BLaER1 (cell line): ENCODE measurements at regions not wholly inside any gene's neighbourhood (a gene's known extent, or its start where the extent isn't known, plus 50 kb on each side); places are given as distances from the start of the nearest gene placed in this dataset.

Experiments
- H3K27ac ChIP-seq: shearing (Covaris generic); formaldehyde crosslinking; 2 replicates; pipeline ENCODE4 v1.8.1; 2022
- H3K27me3 ChIP-seq: shearing (Covaris generic); formaldehyde crosslinking; 2 replicates; pipeline ENCODE4 v1.8.1; 2022
- H3K36me3 ChIP-seq: shearing (Covaris generic); formaldehyde crosslinking; 2 replicates; pipeline ENCODE4 v1.8.1; 2022
- H3K4me1 ChIP-seq: shearing (Covaris generic); formaldehyde crosslinking; 2 replicates; pipeline ENCODE4 v1.8.1; 2022
- H3K4me2 ChIP-seq: shearing (Covaris generic); formaldehyde crosslinking; 2 replicates; pipeline ENCODE4 v1.8.1; 2022
- H3K4me3 ChIP-seq: shearing (Covaris generic); formaldehyde crosslinking; 2 replicates; pipeline ENCODE4 v1.8.1; 2022
- H3K9ac ChIP-seq: shearing (Covaris generic); formaldehyde crosslinking; 2 replicates; pipeline ENCODE4 v1.8.1; 2022
- H3K9me3 ChIP-seq: shearing (Covaris generic); formaldehyde crosslinking; 2 replicates; pipeline ENCODE4 v1.8.1; 2022
- H4K20me1 ChIP-seq: shearing (Covaris generic); formaldehyde crosslinking; 2 replicates; pipeline ENCODE4 v1.8.1; 2022
- Cebpa-rat ChIP-seq: shearing (Covaris generic); IDR thresholded peaks from 2 replicates; pipeline ENCODE4 v1.8.1; 2022

DNA sequence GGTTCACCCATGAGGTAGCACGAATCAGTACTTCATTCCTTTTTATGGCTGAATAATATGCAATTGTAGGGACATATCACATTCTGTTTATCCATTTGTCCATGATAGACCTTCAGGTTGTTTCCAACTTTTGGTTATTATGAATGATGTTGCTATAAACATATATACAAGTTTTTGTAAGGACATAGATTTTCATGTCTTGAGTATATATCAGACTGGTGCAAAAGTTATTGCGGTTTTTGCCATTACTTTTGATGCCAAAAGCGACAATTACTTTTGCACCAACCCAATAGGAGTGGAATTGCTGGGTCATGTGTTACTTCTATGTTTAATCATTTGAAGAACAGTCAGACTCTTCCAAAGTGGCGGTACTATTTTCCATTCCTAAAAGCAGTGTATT lies 361.5 kb downstream of the RPS24 start:
- TF ChIP-seq Cebpa-rat: no peak
- Histone ChIP-seq H3K9ac (no peak overlapping the region), H3K27me3 (no peaks in the 10 kb centered on the region), H3K9me3 (no peaks in the 10 kb centered on the region), H3K36me3 (no peaks in the 10 kb centered on the region), H3K4me2 (no peak overlapping the region), H4K20me1 (no peaks in the 10 kb centered on the region), H3K4me3 (no peak overlapping the region), H3K4me1 (no peaks in the 10 kb centered on the region), H3K27ac (no peak overlapping the region)

DNA sequence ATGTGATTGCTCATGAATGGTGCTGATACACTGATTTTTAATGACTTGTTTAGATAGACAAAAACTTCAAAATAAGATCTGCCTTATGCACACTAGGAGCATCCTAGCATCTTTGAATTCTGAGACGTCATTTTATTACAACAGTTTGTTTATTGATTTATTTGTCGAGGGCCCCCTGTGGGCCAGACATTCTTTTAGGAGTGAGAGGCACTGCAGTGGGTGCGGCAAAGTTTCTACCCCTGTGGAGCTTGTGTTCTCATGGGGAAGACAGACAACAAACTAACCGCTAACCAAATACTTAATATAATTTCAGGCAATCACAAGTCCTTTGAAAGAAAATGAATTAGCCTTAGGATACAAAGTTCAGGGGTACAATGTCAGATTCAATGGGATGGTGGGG lies 363.1 kb downstream of the RPS24 start:
- Histone ChIP-seq H3K4me2 (no peak overlapping the region), H3K27me3 (no peaks in the 10 kb centered on the region), H3K9ac (no peak overlapping the region), H4K20me1 (no peaks in the 10 kb centered on the region), H3K36me3 (no peaks in the 10 kb centered on the region), H3K4me3 (no peak overlapping the region), H3K27ac (no peak overlapping the region), H3K4me1 (no peaks in the 10 kb centered on the region), H3K9me3 (no peaks in the 10 kb centered on the region)
- TF ChIP-seq Cebpa-rat: no peak

DNA sequence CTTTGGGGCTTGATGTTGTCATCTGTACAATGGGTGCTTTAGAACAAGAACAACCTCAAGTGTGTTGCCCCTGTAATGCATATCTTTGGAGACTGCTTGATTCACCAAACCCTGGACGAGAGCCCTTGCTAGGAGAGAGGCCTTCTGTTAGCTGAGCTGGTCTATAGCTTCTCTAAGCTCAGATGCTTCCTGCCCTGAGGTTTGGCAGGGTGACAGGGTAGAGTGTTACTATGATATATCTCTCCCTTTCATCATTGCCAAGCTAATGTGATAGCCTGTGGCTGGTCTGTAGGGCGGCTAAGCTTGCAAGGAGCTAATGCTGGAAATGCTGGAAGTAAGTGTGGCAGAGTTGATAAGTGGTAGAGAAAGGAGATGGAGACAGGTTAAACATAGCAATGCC lies 364.1 kb downstream of the RPS24 start:
- Histone ChIP-seq H3K27me3 (no peaks in the 10 kb centered on the region), H3K4me2 (no peak overlapping the region)

DNA sequence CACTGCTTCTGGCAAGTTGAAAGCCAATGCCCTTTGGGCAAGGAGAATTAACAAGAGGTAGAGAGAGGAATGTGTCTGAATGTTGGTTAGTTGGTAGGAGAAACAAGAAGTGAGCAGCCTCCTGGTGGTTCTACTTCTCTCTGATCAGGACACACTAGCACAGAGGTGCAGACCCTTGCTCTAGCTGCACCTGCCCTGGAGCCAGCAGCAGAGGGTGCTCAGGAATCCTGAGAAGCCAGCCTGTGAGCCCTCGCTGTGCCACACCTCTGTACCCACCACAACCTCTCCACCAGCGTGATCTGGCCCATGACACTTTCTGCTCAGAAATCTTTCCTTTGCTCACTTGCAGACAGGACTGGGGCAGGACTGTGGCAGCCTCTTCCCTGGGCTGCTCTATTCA lies 364.7 kb downstream of the RPS24 start:
- Histone ChIP-seq H3K9ac (no peak overlapping the region), H3K4me1 (no peaks in the 10 kb centered on the region), H3K4me2 (no peak overlapping the region), H3K9me3 (no peaks in the 10 kb centered on the region), H3K27me3 (no peaks in the 10 kb centered on the region), H4K20me1 (no peaks in the 10 kb centered on the region), H3K4me3 (no peak overlapping the region), H3K27ac (no peak overlapping the region), H3K36me3 (no peaks in the 10 kb centered on the region)
- no peak for TF ChIP-seq Cebpa-rat

More for the DNA sequence above, 364.1 kb downstream of the RPS24 start:
- no peak overlapping the region for H3K27ac ChIP-seq
- H3K36me3 ChIP-seq: no peaks in the 10 kb centered on the region
- no peaks in the 10 kb centered on the region for H3K9me3 ChIP-seq
- H3K4me3 ChIP-seq: no peak overlapping the region
- H3K9ac ChIP-seq: no peak overlapping the region
- no peak for TF ChIP-seq Cebpa-rat
- H3K4me1 ChIP-seq: no peaks in the 10 kb centered on the region
- no peaks in the 10 kb centered on the region for H4K20me1 ChIP-seq

DNA sequence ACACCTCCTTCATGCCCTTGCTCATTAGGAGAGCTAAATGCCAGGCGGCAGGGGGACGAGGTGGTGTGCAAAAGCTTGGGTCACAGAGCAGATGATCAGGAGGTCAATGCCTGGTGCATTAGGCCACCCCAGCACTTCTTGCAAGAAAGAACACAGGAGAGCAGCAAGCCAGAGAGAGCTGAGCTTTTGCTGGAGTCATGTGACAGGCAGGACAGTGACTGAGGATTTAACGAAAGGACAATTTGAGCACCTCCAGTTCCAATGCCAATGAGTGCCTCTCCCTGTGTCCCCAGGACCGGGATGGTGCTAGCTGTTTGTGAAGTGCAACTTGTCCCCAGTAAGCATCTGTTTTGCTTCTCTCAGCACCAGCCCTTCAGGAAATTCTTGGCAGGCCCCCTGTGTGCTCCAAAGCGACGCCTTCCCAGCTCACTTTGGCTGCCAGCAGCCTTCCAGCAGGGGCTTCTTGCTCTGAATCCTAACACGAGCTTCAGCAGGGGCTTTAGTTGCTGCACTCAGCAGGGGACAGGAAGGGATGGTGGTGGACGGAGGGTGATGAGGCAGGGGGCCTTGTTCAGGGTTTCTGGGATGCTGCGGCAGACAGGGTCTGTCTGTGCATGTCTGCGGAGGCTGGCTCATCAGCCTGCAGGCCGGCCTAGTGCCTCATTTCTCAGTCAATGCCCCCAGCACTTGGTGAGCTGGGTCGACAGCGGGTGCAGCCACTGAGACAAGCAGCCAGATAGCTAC lies 368.1 kb downstream of the RPS24 start:
- Histone ChIP-seq H3K4me3 (no peak overlapping the region), H3K27me3 (no peaks in the 10 kb centered on the region), H3K9me3 (no peaks in the 10 kb centered on the region), H3K4me2 (no peak overlapping the region), H3K36me3 (no peaks in the 10 kb centered on the region), H4K20me1 (no peaks in the 10 kb centered on the region), H3K9ac (no peak overlapping the region), H3K27ac (no peak overlapping the region), H3K4me1 (no peaks in the 10 kb centered on the region)
- TF ChIP-seq Cebpa-rat: no peak

DNA sequence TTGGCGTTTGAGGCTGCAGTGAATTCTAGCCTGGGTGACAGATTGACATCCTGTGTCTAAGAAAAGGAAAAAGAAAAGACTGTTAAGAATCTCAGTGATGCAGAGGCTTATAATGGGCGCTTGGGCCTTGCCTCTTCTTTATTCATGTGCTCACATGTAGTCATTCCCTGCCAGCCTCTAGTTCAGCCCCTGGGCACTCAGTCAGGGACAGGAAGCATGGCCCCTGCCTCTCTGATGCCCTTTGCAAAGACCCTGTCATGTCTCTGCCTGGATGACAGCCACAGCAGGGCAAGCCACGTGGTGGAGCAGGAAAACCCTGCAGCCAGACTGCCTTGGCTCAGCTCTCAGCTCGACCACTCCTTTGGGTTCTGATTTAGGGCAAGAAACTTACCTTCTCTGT lies 368.9 kb downstream of the RPS24 start:
- H3K4me2 ChIP-seq: no peak overlapping the region
- no peaks in the 10 kb centered on the region for H4K20me1 ChIP-seq
- H3K4me1 ChIP-seq: peaks cover 4% of the 10 kb centered on the region
- no peak overlapping the region for H3K4me3 ChIP-seq
- TF ChIP-seq Cebpa-rat: no peak
- no peak overlapping the region for H3K27ac ChIP-seq
- H3K36me3 ChIP-seq: no peaks in the 10 kb centered on the region
- no peak overlapping the region for H3K9ac ChIP-seq
- no peaks in the 10 kb centered on the region for H3K9me3 ChIP-seq
- no peaks in the 10 kb centered on the region for H3K27me3 ChIP-seq

DNA sequence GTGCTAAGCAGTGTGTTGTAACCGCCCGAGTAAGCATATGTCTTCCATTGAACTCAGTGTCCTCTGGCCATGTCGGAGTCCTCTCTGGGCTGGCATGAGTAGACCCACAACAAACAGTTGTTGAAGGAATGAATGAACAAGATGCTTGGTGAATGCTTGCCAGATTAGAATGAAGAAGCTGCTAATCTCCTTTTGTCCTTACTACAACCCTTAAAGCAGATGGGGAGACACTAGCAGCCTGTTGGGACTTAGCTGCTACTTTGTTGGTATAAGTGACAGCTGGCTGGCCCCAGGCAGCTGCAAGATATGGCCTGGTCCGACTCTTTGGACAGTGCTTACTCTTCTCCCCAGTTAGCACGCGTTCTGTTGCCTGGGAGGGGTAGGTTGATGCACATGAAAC lies 370.1 kb downstream of the RPS24 start:
- Histone ChIP-seq H3K4me2 (no peak overlapping the region), H3K27ac (no peak overlapping the region), H3K4me1 (peaks cover 14% of the 10 kb centered on the region), H3K36me3 (no peaks in the 10 kb centered on the region), H3K9me3 (no peaks in the 10 kb centered on the region), H3K9ac (no peak overlapping the region), H3K4me3 (no peak overlapping the region), H3K27me3 (no peaks in the 10 kb centered on the region), H4K20me1 (no peaks in the 10 kb centered on the region)
- TF ChIP-seq Cebpa-rat: no peak

DNA sequence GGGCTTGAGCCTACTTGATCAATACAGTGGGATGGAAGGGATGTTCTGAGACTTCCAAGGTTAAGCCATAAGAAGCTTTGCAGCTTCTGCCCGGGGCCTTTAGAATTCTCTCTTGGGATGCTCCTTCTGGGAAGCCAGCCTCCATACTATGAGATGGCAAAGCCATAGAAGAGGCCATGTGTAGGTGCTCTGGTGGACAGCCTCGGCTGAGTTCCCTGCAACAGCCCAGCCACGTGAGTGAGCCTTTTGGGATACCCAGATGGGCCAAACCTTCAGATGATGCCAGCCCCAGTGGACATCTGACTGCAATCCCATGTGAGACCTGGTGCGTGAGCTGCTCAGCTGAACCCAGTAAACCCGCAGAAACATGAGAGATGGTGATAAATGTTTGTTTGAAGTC lies 370.6 kb downstream of the RPS24 start:
- no peak for TF ChIP-seq Cebpa-rat
- no peaks in the 10 kb centered on the region for H3K9me3 ChIP-seq
- H3K4me3 ChIP-seq: no peak overlapping the region
- no peak overlapping the region for H3K27ac ChIP-seq
- H3K9ac ChIP-seq: no peak overlapping the region
- no peaks in the 10 kb centered on the region for H3K27me3 ChIP-seq
- H3K36me3 ChIP-seq: no peaks in the 10 kb centered on the region
- H3K4me2 ChIP-seq: no peak overlapping the region
- peaks cover 14% of the 10 kb centered on the region for H3K4me1 ChIP-seq
- H4K20me1 ChIP-seq: no peaks in the 10 kb centered on the region

DNA sequence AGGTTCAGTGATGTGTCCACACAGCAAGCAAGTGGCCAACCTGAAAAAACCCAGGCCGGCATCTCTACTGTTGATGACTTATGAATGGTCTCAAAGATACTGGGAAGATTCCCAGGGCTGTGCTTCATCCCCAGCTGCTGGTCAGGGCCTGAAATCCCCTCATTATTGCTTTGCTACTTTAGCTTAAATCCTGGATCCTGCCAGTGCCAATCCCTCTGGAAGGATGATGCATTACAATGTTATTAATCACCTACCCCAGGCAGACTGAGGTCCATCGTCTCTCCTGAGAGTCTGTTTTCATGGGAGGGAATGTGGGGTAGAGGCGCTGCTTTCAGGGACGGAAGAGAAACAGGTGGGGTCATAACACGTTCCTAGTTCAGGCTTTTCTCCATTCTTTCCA lies 371.6 kb downstream of the RPS24 start:
- Histone ChIP-seq H3K36me3 (no peaks in the 10 kb centered on the region), H3K4me2 (no peak overlapping the region)

DNA sequence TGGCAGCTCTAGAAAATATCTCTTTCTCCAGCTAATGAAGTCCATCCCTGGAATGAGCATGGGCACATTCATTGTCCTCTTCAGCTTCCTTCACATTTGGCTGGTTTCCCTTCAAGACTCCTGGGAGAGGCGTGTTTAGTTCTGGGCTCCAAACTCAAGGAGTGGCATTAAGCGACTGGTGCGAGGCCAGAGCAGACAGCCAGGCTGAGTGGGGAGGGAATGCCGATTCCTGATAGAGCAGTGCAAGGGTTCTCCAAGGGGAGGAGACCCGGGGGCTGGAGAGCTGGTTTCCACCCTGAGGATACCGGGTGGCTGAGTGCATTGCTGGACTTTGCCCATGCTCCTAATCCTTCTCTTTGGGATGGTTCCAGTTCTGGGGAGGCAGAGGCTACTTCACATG lies 372.1 kb downstream of the RPS24 start:
- Histone ChIP-seq H3K27me3 (no peaks in the 10 kb centered on the region), H3K4me1 (peaks cover 14% of the 10 kb centered on the region), H3K9me3 (no peaks in the 10 kb centered on the region), H3K36me3 (no peaks in the 10 kb centered on the region), H3K4me2 (no peak overlapping the region), H3K4me3 (no peak overlapping the region), H4K20me1 (no peaks in the 10 kb centered on the region), H3K9ac (no peak overlapping the region), H3K27ac (no peak overlapping the region)
- no peak for TF ChIP-seq Cebpa-rat

More for the DNA sequence above, 371.6 kb downstream of the RPS24 start:
- Histone ChIP-seq H4K20me1 (no peaks in the 10 kb centered on the region), H3K27ac (no peak overlapping the region), H3K27me3 (no peaks in the 10 kb centered on the region), H3K4me3 (no peak overlapping the region), H3K9me3 (no peaks in the 10 kb centered on the region), H3K4me1 (peaks cover 14% of the 10 kb centered on the region), H3K9ac (no peak overlapping the region)
- TF ChIP-seq Cebpa-rat: no peak

DNA sequence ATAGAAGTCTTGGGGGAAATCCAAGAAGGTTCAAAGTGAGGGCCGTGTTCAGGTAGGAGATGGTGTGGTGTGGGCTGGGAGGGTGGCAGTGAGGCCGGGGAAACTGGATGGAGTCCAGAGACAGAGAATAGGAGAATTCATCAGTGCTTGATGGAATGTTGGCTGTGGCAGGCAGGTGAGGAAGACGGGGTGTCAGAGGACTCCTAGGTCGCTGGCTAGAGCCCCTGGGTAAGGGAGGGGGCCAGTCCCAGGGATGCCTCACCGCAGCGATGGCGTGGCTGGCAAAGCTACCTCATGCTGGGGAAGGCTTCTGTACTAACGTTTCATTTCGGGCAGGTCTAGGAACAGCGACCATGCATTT lies 373.0 kb downstream of the RPS24 start:
- no peak overlapping the region for H3K4me2 ChIP-seq
- H3K4me1 ChIP-seq: peaks cover 14% of the 10 kb centered on the region
- H3K4me3 ChIP-seq: no peak overlapping the region
- TF ChIP-seq Cebpa-rat: no peak
- H3K36me3 ChIP-seq: no peaks in the 10 kb centered on the region
- no peaks in the 10 kb centered on the region for H3K9me3 ChIP-seq
- H3K27ac ChIP-seq: no peak overlapping the region
- H4K20me1 ChIP-seq: no peaks in the 10 kb centered on the region
- no peak overlapping the region for H3K9ac ChIP-seq
- no peaks in the 10 kb centered on the region for H3K27me3 ChIP-seq
